SK-N-SH (cell line): ENCODE measurements at regions not wholly inside any gene's neighbourhood (a gene's known extent, or its start where the extent isn't known, plus 50 kb on each side); places are given as distances from the start of the nearest gene placed in this dataset.

ENCODE experiments used
- CTCF ChIA-PET: fragments of 300-600, 350-600 bp; formaldehyde crosslinking; extraction: SDS; loops from one replicate; lab custom pipeline; 2021; lab: Yijun Ruan, JAX
- POLR2A ChIA-PET: fragments of 350-600 bp; sonication (Branson Sonifier 250); formaldehyde crosslinking; extraction: SDS; loops from one replicate; lab custom pipeline; 2020; ENCODE audit warnings: antibody characterized with exemption, inconsistent platforms; lab: Yijun Ruan, JAX
- DNase-seq: peaks from one replicate; pipeline ENCODE4 v3.0.0; 2012
- H2AFZ ChIP-seq: fragments of 200-600 bp; sonication (generic); 2 replicates; pipeline ENCODE4 v1.8.1; 2016; ENCODE audit warnings: antibody characterized with exemption, mild to moderate bottlenecking, low read depth
- H3F3A ChIP-seq: fragments of 200-600 bp; sonication (generic); replicated peaks from 2 replicates; pipeline ENCODE3; 2016; ENCODE audit warnings: antibody characterized with exemption, mild to moderate bottlenecking; ENCODE audit not compliant: insufficient read depth
- H3K27ac ChIP-seq, 2 experiments: fragments of 200-500 bp in 1 of 2; fragments of 200-600 bp in 1 of 2; sonication (Bioruptor generic) in 1 of 2; sonication (generic), shearing (Covaris generic) in 1 of 2; 2 replicates each; pipeline versions ENCODE4 v1.5.1 to v1.6.1; 2014 to 2016; ENCODE audit warnings: low read depth in 2 of 2, inconsistent platforms in 1 of 2, low read length in 1 of 2, mild to moderate bottlenecking in 1 of 2, mixed read lengths in 1 of 2
- H3K27me3 ChIP-seq: fragments of 200-600 bp; sonication (generic), shearing (Covaris generic); 2 replicates; pipeline ENCODE4 v1.6.1; 2016; ENCODE audit warnings: mixed run types; ENCODE audit not compliant: insufficient read depth
- H3K36me3 ChIP-seq, 2 experiments: fragments of 200-500 bp in 1 of 2; fragments of 200-600 bp in 1 of 2; sonication (Bioruptor generic) in 1 of 2; sonication (generic) in 1 of 2; replicated peaks in 1 of 2; 2 replicates each; pipeline versions ENCODE3 to v1.5.1; 2014 to 2016; ENCODE audit warnings: low read length in 1 of 2, mild to moderate bottlenecking in 1 of 2; ENCODE audit not compliant: insufficient read depth in 2 of 2, control insufficient read depth in 1 of 2
- H3K4me1 ChIP-seq, 2 experiments: fragments of 200-500 bp in 1 of 2; fragments of 200-600 bp in 1 of 2; sonication (Bioruptor generic) in 1 of 2; sonication (generic), shearing (Covaris generic) in 1 of 2; 2 replicates each; pipeline versions ENCODE4 v1.5.1 to v1.6.1; 2014 to 2016; ENCODE audit warnings: low read depth in 1 of 2, low read length in 1 of 2, mixed run types in 1 of 2; ENCODE audit not compliant: insufficient read depth in 2 of 2, control insufficient read depth in 1 of 2
- H3K4me2 ChIP-seq: fragments of 200-600 bp; sonication (generic), shearing (Covaris generic); 2 replicates; pipeline ENCODE4 v1.6.1; 2017; ENCODE audit warnings: mixed run types
- H3K4me3 ChIP-seq, 2 experiments: fragments of 200-500 bp in 1 of 2; fragments of 200-600 bp in 1 of 2; sonication (Bioruptor generic) in 1 of 2; sonication (generic), shearing (Covaris generic) in 1 of 2; 2 replicates each; pipeline versions ENCODE4 v1.5.1 to v1.8.1; 2014 to 2016; ENCODE audit warnings: low read depth in 2 of 2, inconsistent platforms in 1 of 2, low read length in 1 of 2, mild to moderate bottlenecking in 1 of 2, mixed read lengths in 1 of 2, moderate library complexity in 1 of 2
- H3K79me2 ChIP-seq: fragments of 200-600 bp; sonication (generic); 2 replicates; pipeline ENCODE4 v1.8.1; 2017; ENCODE audit warnings: mild to moderate bottlenecking; ENCODE audit not compliant: insufficient read depth
- H3K9ac ChIP-seq: fragments of 200-600 bp; sonication (generic); 2 replicates; pipeline ENCODE4 v1.6.1; 2017; ENCODE audit warnings: mixed run types
- H3K9me2 ChIP-seq: fragments of 200-600 bp; sonication (generic); 2 replicates; pipeline ENCODE4 v1.6.1; 2017; ENCODE audit warnings: mixed run types
- H3K9me3 ChIP-seq: fragments of 200-600 bp; sonication (generic); 2 replicates; pipeline ENCODE4 v1.6.1; 2017; ENCODE audit warnings: mixed run types, mild to moderate bottlenecking, moderate library complexity
- H4K20me1 ChIP-seq: fragments of 200-600 bp; sonication (generic); 2 replicates; pipeline ENCODE4 v1.6.1; 2017; ENCODE audit warnings: mild to moderate bottlenecking, mixed run types; ENCODE audit not compliant: insufficient read depth
- CTCF ChIP-seq: fragments of 200-600 bp; sonication (generic); IDR thresholded peaks from 2 replicates; pipeline ENCODE4 v1.6.1; 2017; ENCODE audit warnings: antibody characterized with exemption, mild to moderate bottlenecking, moderate library complexity
- ELF1 ChIP-seq: IDR thresholded peaks from 2 replicates; pipeline ENCODE4 v1.4.0; 2012
- EZH2phosphoT487 ChIP-seq: fragments of 200-600 bp; sonication (generic); IDR thresholded peaks from 2 replicates; pipeline ENCODE4 v1.6.1; 2017; ENCODE audit warnings: low read depth, mixed run types, mild to moderate bottlenecking, antibody characterized with exemption, moderate library complexity, borderline replicate concordance
- FOXJ3 ChIP-seq: sonication (generic); formaldehyde crosslinking; IDR thresholded peaks from 2 replicates; pipeline ENCODE4 v1.5.1; 2020; ENCODE audit warnings: mild to moderate bottlenecking, missing genetic modification reagents
- GATA2 ChIP-seq: sonication (generic); formaldehyde crosslinking; IDR thresholded peaks from 2 replicates; pipeline ENCODE4 v1.5.0; 2020; ENCODE audit warnings: mild to moderate bottlenecking, missing genetic modification reagents
- IRF3 ChIP-seq: fragments of 150-350 bp; IDR thresholded peaks from 2 replicates; pipeline ENCODE4 v1.6.1; 2016; ENCODE audit warnings: mild to moderate bottlenecking, low read depth, low read length
- JUND ChIP-seq: IDR thresholded peaks from 2 replicates; pipeline ENCODE4 v1.4.0; 2012
- NFIC ChIP-seq: IDR thresholded peaks from 2 replicates; pipeline ENCODE4 v1.4.0; 2012; ENCODE audit warnings: borderline replicate concordance
- REST ChIP-seq: IDR thresholded peaks from 2 replicates; pipeline ENCODE4 v1.6.1; 2012; ENCODE audit warnings: mild to moderate bottlenecking, low read depth, low read length, moderate library complexity
- RFX5 ChIP-seq: IDR thresholded peaks from 2 replicates; pipeline ENCODE4 v1.6.1; 2012; ENCODE audit warnings: mild to moderate bottlenecking, improper control_type of control experiment, low read length
- SIN3A ChIP-seq: IDR thresholded peaks from 2 replicates; pipeline ENCODE4 v1.6.1; 2012; ENCODE audit warnings: low read depth, mild to moderate bottlenecking, low read length, moderate library complexity, borderline replicate concordance
- TCF12 ChIP-seq: IDR thresholded peaks from 2 replicates; pipeline ENCODE4 v1.4.0; 2012
- USF1 ChIP-seq: IDR thresholded peaks from 2 replicates; pipeline ENCODE4 v1.4.0; 2012; ENCODE audit warnings: low read depth, borderline replicate concordance
- YY1 ChIP-seq: IDR thresholded peaks from 2 replicates; pipeline ENCODE4 v1.4.0; 2012; ENCODE audit warnings: low read depth, mild to moderate bottlenecking
- WGBS: methylation state at CpG from one replicate; pipeline ENCODE4 v1.1.6; 2017; ENCODE audit warnings: low lambda C conversion rate; 5-methylcytosine and 5-hydroxymethylcytosine counted together
- TF ChIP-seq, protein P1 (sequence below): IDR thresholded peaks from 2 replicates; pipeline ENCODE4; 2012
- TF ChIP-seq, protein P2 (sequence below): fragments of 150-350 bp; IDR thresholded peaks from 2 replicates; pipeline ENCODE4 v1.6.1; 2017; ENCODE audit warnings: antibody characterized with exemption, low read length, low read depth, borderline replicate concordance

DNA sequence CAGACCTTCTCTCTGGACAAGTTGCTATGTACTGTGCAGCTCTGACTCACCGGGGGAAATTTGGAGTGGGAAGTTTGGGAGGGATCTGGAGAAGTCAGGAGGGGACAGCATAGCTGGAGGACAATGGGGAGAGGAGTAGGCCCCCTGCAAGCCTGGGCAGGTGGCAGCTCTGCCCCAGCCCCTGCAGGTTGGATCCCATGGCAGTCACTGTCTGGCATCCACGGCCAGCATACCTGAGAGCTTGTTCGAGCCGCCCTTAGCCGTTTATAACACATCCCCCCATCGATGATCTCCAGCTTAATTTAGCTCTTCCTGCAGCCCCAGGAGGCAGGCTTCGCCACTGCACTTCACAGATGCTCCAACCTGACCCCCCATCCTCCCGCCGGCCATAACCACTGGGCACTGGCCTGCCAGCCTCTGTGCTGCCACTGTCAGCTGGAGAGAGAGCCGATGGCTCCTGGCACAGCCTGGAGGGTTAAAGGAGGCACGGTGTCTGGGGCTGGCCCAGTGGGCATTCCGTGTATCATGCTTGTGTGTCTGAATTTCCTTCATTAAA lies 57.7 kb upstream of the RNU6ATAC start:
- H3K9me3 ChIP-seq: no peaks in the 10 kb centered on the region
- TF ChIP-seq CTCF (no peak), GATA2 (CRISPR knock-in tag) (no peak), ELF1 (no peak), YY1 (no peak), RFX5 (no peak), EZH2phosphoT487 (no peak), SIN3A (no peak), TCF12 (no peak), JUND (no peak), USF1 (no peak), IRF3 (no peak), REST (no peak), FOXJ3 (no peak), NFIC (no peak)
- TF ChIP-seq, protein P1, sequence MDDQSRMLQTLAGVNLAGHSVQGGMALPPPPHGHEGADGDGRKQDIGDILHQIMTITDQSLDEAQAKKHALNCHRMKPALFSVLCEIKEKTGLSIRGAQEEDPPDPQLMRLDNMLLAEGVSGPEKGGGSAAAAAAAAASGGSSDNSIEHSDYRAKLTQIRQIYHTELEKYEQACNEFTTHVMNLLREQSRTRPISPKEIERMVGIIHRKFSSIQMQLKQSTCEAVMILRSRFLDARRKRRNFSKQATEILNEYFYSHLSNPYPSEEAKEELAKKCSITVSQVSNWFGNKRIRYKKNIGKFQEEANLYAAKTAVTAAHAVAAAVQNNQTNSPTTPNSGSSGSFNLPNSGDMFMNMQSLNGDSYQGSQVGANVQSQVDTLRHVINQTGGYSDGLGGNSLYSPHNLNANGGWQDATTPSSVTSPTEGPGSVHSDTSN: no peak
- TF ChIP-seq, protein P2, sequence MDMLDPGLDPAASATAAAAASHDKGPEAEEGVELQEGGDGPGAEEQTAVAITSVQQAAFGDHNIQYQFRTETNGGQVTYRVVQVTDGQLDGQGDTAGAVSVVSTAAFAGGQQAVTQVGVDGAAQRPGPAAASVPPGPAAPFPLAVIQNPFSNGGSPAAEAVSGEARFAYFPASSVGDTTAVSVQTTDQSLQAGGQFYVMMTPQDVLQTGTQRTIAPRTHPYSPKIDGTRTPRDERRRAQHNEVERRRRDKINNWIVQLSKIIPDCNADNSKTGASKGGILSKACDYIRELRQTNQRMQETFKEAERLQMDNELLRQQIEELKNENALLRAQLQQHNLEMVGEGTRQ: no peak
- TF ChIP-seq, all 33 proteins: peak for 0
- Histone ChIP-seq H3K79me2 (no peaks in the 10 kb centered on the region), H3K27ac (no peak overlapping the region), H3K9ac (no peak overlapping the region), H3K9me2 (no peaks in the 10 kb centered on the region), H3K27me3 (0 out of 2 replicates have a peak, but pooled peaks cover 11% of the 10 kb centered on the region), H3K4me2 (no peak overlapping the region), H3F3A (no peaks in the 10 kb centered on the region), H3K36me3 (no peaks in the 10 kb centered on the region), H4K20me1 (no peaks in the 10 kb centered on the region), H3K4me3 (no peak overlapping the region), H2AFZ (no peak overlapping the region), H3K4me1 (peaks cover 0 to 3% of the 10 kb centered on the region in 2 experiments; a peak in 1 of 4 replicates)
- WGBS: 61% methylated on average over 12 of the region's 12 CpGs
- POLR2A ChIA-PET: interaction anchor here (0.9 kb wide), 1 partner anchor 103 kb away, joined by 3 read pairs; no protein-coding TSS in a partner anchor
- CTCF ChIA-PET: interaction anchor here (1.3 kb wide), 1 partner anchor 221 kb away, joined by 3 read pairs; no protein-coding TSS in a partner anchor
- no peak for DNase-seq
